H1 (cell line): ENCODE measurements at regions not wholly inside any gene's neighbourhood (a gene's known extent, or its start where the extent isn't known, plus 50 kb on each side); places are given as distances from the start of the nearest gene placed in this dataset.

ENCODE experiments used
- CTCF ChIA-PET: fragments of 300-600 bp; sonication (Branson Sonifier 250); formaldehyde crosslinking; loops from one replicate; lab custom pipeline; 2021; ENCODE audit not compliant: partially characterized antibody; lab: Charles Lee
- POLR2A ChIA-PET: fragments of 300-600 bp; sonication (Branson Sonifier 250); formaldehyde crosslinking; loops from one replicate; lab custom pipeline; 2021; ENCODE audit warnings: inconsistent platforms; ENCODE audit not compliant: partially characterized antibody; lab: Charles Lee
- DNase-seq, 2 experiments: peaks; one replicate each; pipeline versions ENCODE4 v3.0.0 to v3.0.0-alpha.2; 2010 to 2022; ENCODE audit warnings: low spot score in 2 of 2, low read depth in 1 of 2, mixed read lengths in 1 of 2
- FAIRE-seq: peaks from 2 replicates; lab custom pipeline; 2011; peaks lifted over from hg19 to GRCh38; lab: Jason Lieb, UNC
- H2AFZ ChIP-seq: 2 replicates; pipeline ENCODE4 v1.8.1; 2012; ENCODE audit warnings: low read length, inconsistent platforms
- H2AK5ac ChIP-seq: 2 replicates; pipeline ENCODE4 v1.6.1; 2013; ENCODE audit warnings: low read depth, low read length
- H2BK120ac ChIP-seq: replicated peaks from 2 replicates; pipeline ENCODE3; 2013; ENCODE audit warnings: low read depth, low read length, inconsistent platforms
- H2BK12ac ChIP-seq: 2 replicates; pipeline ENCODE4 v1.6.1; 2013; ENCODE audit warnings: low read depth, low read length
- H2BK15ac ChIP-seq: 2 replicates; pipeline ENCODE4 v1.6.1; 2013; ENCODE audit warnings: low read length
- H2BK20ac ChIP-seq: 2 replicates; pipeline ENCODE4 v1.6.1; 2013; ENCODE audit warnings: low read length
- H2BK5ac ChIP-seq: 2 replicates; pipeline ENCODE4 v1.6.1; 2013; ENCODE audit warnings: low read depth, low read length
- H3K14ac ChIP-seq: 2 replicates; pipeline ENCODE4 v1.6.1; 2013; ENCODE audit warnings: inconsistent platforms; ENCODE audit not compliant: insufficient read length
- H3K18ac ChIP-seq: 2 replicates; pipeline ENCODE4 v1.6.1; 2013; ENCODE audit warnings: low read length; ENCODE audit errors: extremely low read depth
- H3K23ac ChIP-seq: 2 replicates; pipeline ENCODE4 v1.6.1; 2013; ENCODE audit warnings: inconsistent platforms; ENCODE audit not compliant: insufficient read length
- H3K23me2 ChIP-seq: 2 replicates; pipeline ENCODE4 v1.6.1; 2013; ENCODE audit warnings: low read depth, low read length
- H3K27ac ChIP-seq: 2 replicates; pipeline ENCODE4 v1.6.1; 2011; ENCODE audit warnings: low read depth, low read length, inconsistent platforms
- H3K27me3 ChIP-seq, 4 experiments: replicated peaks in 1 of 4; 1 replicate in 1 of 4; 2 replicates in 3 of 4; pipeline versions ENCODE4 v1.6.1 to v1.8.1; 2011 to 2013; ENCODE audit warnings: low read length in 3 of 4, mild to moderate bottlenecking in 3 of 4, inconsistent platforms in 2 of 4, mixed read lengths in 2 of 4, moderate library complexity in 1 of 4; ENCODE audit not compliant: control insufficient read depth in 3 of 4, insufficient read depth in 3 of 4; ENCODE audit errors: extremely low read depth in 1 of 4
- H3K36me3 ChIP-seq, 4 experiments: 2 replicates each; pipeline versions ENCODE4 v1.6.1 to v1.8.1; 2011 to 2013; ENCODE audit warnings: mild to moderate bottlenecking in 4 of 4, low read length in 3 of 4, moderate library complexity in 2 of 4, control low read depth in 1 of 4, inconsistent platforms in 1 of 4; ENCODE audit not compliant: insufficient read depth in 4 of 4, control insufficient read depth in 2 of 4
- H3K4ac ChIP-seq: replicated peaks from 2 replicates; pipeline ENCODE3; 2013; ENCODE audit warnings: low read length, low read depth, mixed read lengths, inconsistent platforms; ENCODE audit not compliant: insufficient read length
- H3K4me1 ChIP-seq, 4 experiments: replicated peaks in 1 of 4; 1 replicate in 1 of 4; 2 replicates in 3 of 4; pipeline versions ENCODE4 v1.6.1 to v1.8.1; 2011 to 2013; ENCODE audit warnings: low read length in 3 of 4, inconsistent platforms in 2 of 4, mixed read lengths in 1 of 4; ENCODE audit not compliant: insufficient read depth in 4 of 4, control insufficient read depth in 3 of 4
- H3K4me2 ChIP-seq, 2 experiments: 2 replicates each; pipeline versions ENCODE4 v1.6.1 to v1.8.1; 2011 to 2013; ENCODE audit warnings: low read depth in 2 of 2, low read length in 2 of 2, control low read depth in 1 of 2, inconsistent platforms in 1 of 2, mild to moderate bottlenecking in 1 of 2; ENCODE audit not compliant: insufficient read depth in 1 of 2
- H3K4me3 ChIP-seq, 4 experiments: fragments of 200-600, 300-600 bp in 1 of 4; sonication (generic), shearing (Covaris generic), sonication (Bioruptor Twin) in 1 of 4; 2 replicates each; pipeline versions ENCODE4 v1.5.1 to v1.8.1; 2011 to 2016; ENCODE audit warnings: low read length in 4 of 4, low read depth in 3 of 4, control low read depth in 2 of 4, inconsistent platforms in 2 of 4, mild to moderate bottlenecking in 2 of 4, mixed read lengths in 1 of 4, moderate library complexity in 1 of 4; ENCODE audit not compliant: insufficient read depth in 2 of 4; ENCODE audit errors: extremely low read depth in 1 of 4
- H3K56ac ChIP-seq: replicated peaks from 2 replicates; pipeline ENCODE3; 2013; ENCODE audit warnings: low read depth, mild to moderate bottlenecking, mixed read lengths, low read length, inconsistent platforms; ENCODE audit not compliant: insufficient read length
- H3K79me1 ChIP-seq: 2 replicates; pipeline ENCODE4 v1.6.1; 2013; ENCODE audit warnings: low read depth, low read length, control low read depth
- H3K79me2 ChIP-seq, 2 experiments: 2 replicates each; pipeline versions ENCODE4 v1.6.1 to v1.8.1; 2012 to 2013; ENCODE audit warnings: low read length in 2 of 2, mild to moderate bottlenecking in 2 of 2, inconsistent platforms in 1 of 2; ENCODE audit not compliant: insufficient read depth in 2 of 2, control insufficient read depth in 1 of 2
- H3K9ac ChIP-seq, 4 experiments: replicated peaks in 1 of 4; 1 replicate in 1 of 4; 2 replicates in 3 of 4; pipeline versions ENCODE4 v1.6.1 to v1.8.1; 2011 to 2013; ENCODE audit warnings: low read depth in 3 of 4, low read length in 3 of 4, control low read depth in 2 of 4, mild to moderate bottlenecking in 2 of 4, moderate library complexity in 2 of 4, inconsistent platforms in 1 of 4; ENCODE audit errors: extremely low read depth in 1 of 4
- H3K9me3 ChIP-seq, 2 experiments: 2 replicates each; pipeline versions ENCODE4 v1.6.1 to v1.8.1; 2012 to 2013; ENCODE audit warnings: mild to moderate bottlenecking in 2 of 2, moderate library complexity in 2 of 2, control low read depth in 1 of 2, inconsistent platforms in 1 of 2, low read depth in 1 of 2, low read length in 1 of 2, mixed read lengths in 1 of 2; ENCODE audit not compliant: insufficient read depth in 2 of 2
- H4K20me1 ChIP-seq, 2 experiments: replicated peaks in 1 of 2; 2 replicates each; pipeline versions ENCODE3 to v1.8.1; 2011 to 2013; ENCODE audit warnings: inconsistent platforms in 2 of 2, low read length in 2 of 2, mild to moderate bottlenecking in 1 of 2; ENCODE audit not compliant: insufficient read depth in 2 of 2, control insufficient read depth in 1 of 2
- H4K5ac ChIP-seq: 2 replicates; pipeline ENCODE4 v1.6.1; 2013; ENCODE audit warnings: low read length, low read depth, mixed read lengths, inconsistent platforms; ENCODE audit not compliant: insufficient read length
- H4K8ac ChIP-seq: 2 replicates; pipeline ENCODE4 v1.8.0; 2013; ENCODE audit warnings: mild to moderate bottlenecking, moderate library complexity, low read length, inconsistent platforms; ENCODE audit not compliant: insufficient read depth; ENCODE audit errors: extremely low read depth
- H4K91ac ChIP-seq: replicated peaks from 2 replicates; pipeline ENCODE3; 2013; ENCODE audit warnings: low read length, mixed read lengths, inconsistent platforms; ENCODE audit not compliant: insufficient read length
- ASH2L ChIP-seq: fragments of 200-600, 300-600 bp; sonication (generic); IDR thresholded peaks from one replicate; pipeline ENCODE4 v1.7.1; 2017; ENCODE audit warnings: low read length
- CREB1 ChIP-seq: IDR thresholded peaks from 2 replicates; pipeline ENCODE4 v1.6.1; 2012; ENCODE audit warnings: inconsistent platforms
- CTCF ChIP-seq, 3 experiments: IDR thresholded peaks; 1 replicate in 2 of 3; 2 replicates in 1 of 3; pipeline versions ENCODE4 v1.5.1 to v1.6.1; 2011; ENCODE audit warnings: low read length in 3 of 3, mild to moderate bottlenecking in 3 of 3, inconsistent platforms in 2 of 3, low read depth in 1 of 3, moderate library complexity in 1 of 3; ENCODE audit not compliant: insufficient read depth in 1 of 3; ENCODE audit errors: control extremely low read depth in 1 of 3
- EGR1 ChIP-seq: IDR thresholded peaks from 2 replicates; pipeline ENCODE4 v1.6.1; 2011; ENCODE audit warnings: low read depth, low read length, borderline replicate concordance
- EP300 ChIP-seq, 2 experiments: IDR thresholded peaks; 1 replicate in 1 of 2; 2 replicates in 1 of 2; pipeline ENCODE4 v1.6.1; 2011 to 2012; ENCODE audit warnings: low read depth in 2 of 2, low read length in 2 of 2, mild to moderate bottlenecking in 2 of 2, borderline replicate concordance in 1 of 2, inconsistent platforms in 1 of 2, moderate library complexity in 1 of 2
- EZH2 ChIP-seq: fragments of 200-600 bp; sonication (generic); IDR thresholded peaks from 2 replicates; pipeline ENCODE4 v1.7.1; 2012; ENCODE audit warnings: low read depth, mild to moderate bottlenecking, moderate library complexity, low read length, inconsistent platforms; ENCODE audit not compliant: severe bottlenecking
- GTF2F1 ChIP-seq: IDR thresholded peaks from 2 replicates; pipeline ENCODE4 v1.6.1; 2012; ENCODE audit warnings: low read depth, low read length, improper control_type of control experiment, borderline replicate concordance
- MAFK ChIP-seq: IDR thresholded peaks from 2 replicates; pipeline ENCODE4 v1.6.1; 2012; ENCODE audit warnings: low read depth, mild to moderate bottlenecking, improper control_type of control experiment, low read length
- SP4 ChIP-seq: IDR thresholded peaks from 2 replicates; pipeline ENCODE4 v1.6.1; 2012; ENCODE audit warnings: low read length, inconsistent platforms
- ZNF274 ChIP-seq: IDR thresholded peaks from 2 replicates; pipeline ENCODE4 v1.7.0; 2012; ENCODE audit warnings: low read length, borderline replicate concordance; ENCODE audit errors: extremely low read depth
- WGBS, 2 experiments: shearing (Covaris generic) in 1 of 2; methylation state at CpG; one replicate each; pipeline versions ENCODE4 v1.1.6 to v1.1.7; 2013 to 2015; ENCODE audit warnings: low lambda C conversion rate in 2 of 2, mixed read lengths in 2 of 2, inconsistent platforms in 1 of 2, low coverage in 1 of 2, missing lambda C conversion rate in 1 of 2; ENCODE audit not compliant: insufficient replicate concordance in 2 of 2, insufficient coverage in 1 of 2, insufficient read length in 1 of 2; ENCODE audit errors: extremely low coverage in 1 of 2, missing lambda C conversion rate in 1 of 2; 5-methylcytosine and 5-hydroxymethylcytosine counted together

- H3K23me2 ChIP-seq = no peaks in the 10 kb centered on the region; the same call in 1 of the 2 replicates
- no peaks in the 10 kb centered on the region for H3K9me3 ChIP-seq
- H4K5ac ChIP-seq = no peak overlapping the region
- H2BK5ac ChIP-seq = no peak overlapping the region
- H3K79me1 ChIP-seq = no peaks in the 10 kb centered on the region
- 80% methylated on average over 31 of the region's 33 CpGs; no CpG with 5 or more reads in 1 of the 2 experiments for WGBS, 2 experiments
- POLR2A ChIA-PET = interaction anchor here (0.7 kb wide), 1 partner anchor 30 kb away, joined by 4 read pairs; no protein-coding TSS in a partner anchor
- H3K14ac ChIP-seq = no peak overlapping the region
- H3K4me2 ChIP-seq = no peak overlapping the region
- no peak overlapping the region for H3K4me3 ChIP-seq
- H3K27me3 ChIP-seq = no peaks in the 10 kb centered on the region; a peak in 2 of 7 replicates
- H2BK120ac ChIP-seq = no peak overlapping the region
- peaks cover 0 to 30% (median 23%) of the 10 kb centered on the region in 4 experiments; a peak in 6 of 7 replicates for H3K4me1 ChIP-seq
- H3K36me3 ChIP-seq = no peaks in the 10 kb centered on the region
- H2AFZ ChIP-seq = no peak overlapping the region
- no peak overlapping the region for H4K8ac ChIP-seq
- no peak overlapping the region for H3K27ac ChIP-seq
- no peaks in the 10 kb centered on the region for H4K20me1 ChIP-seq
- DNase-seq (no peak), FAIRE-seq (no peak)
- no peak overlapping the region for H2BK20ac ChIP-seq
- no peaks in the 10 kb centered on the region for H3K79me2 ChIP-seq
- no peak overlapping the region for H4K91ac ChIP-seq
- H3K4ac ChIP-seq = no peak overlapping the region
- no peak overlapping the region for H2BK15ac ChIP-seq
- H3K9ac ChIP-seq = no peak overlapping the region
- CTCF ChIA-PET = interaction anchor here (0.7 to 9.1 kb wide), 4 partner anchors 34 to 116 kb away, joined by 3 to 37 read pairs (median 5); no protein-coding TSS in a partner anchor
- H2BK12ac ChIP-seq = no peak overlapping the region
- no peak overlapping the region for H3K18ac ChIP-seq
- H3K56ac ChIP-seq = no peak overlapping the region
- H3K23ac ChIP-seq = no peak overlapping the region
- H2AK5ac ChIP-seq = no peak overlapping the region
- TF ChIP-seq ZNF274 (no peak), SP4 (no peak), EZH2 (no peak), ASH2L (no peak), CTCF (IDR thresholded peaks at IDR 0.05; ENCODE audit: control extremely low read depth in 1 of 3, insufficient read depth in 1 of 3, low read depth in 1 of 3, low read length in 3 of 3) (no peak), EGR1 (no peak), CREB1 (no peak), GTF2F1 (no peak), EP300 (IDR thresholded peaks at IDR 0.05; ENCODE audit: borderline replicate concordance in 1 of 2, low read depth in 2 of 2, low read length in 2 of 2) (no peak), MAFK (no peak)
Measured at GRCh38 chr4:3826247-3827172, 60.3 kb downstream of the ADRA2C start.
